Hepatocyte (in vitro differentiated cells): ENCODE measurements at regions not wholly inside any gene's neighbourhood (a gene's known extent, or its start where the extent isn't known, plus 50 kb on each side); places are given as distances from the start of the nearest gene placed in this dataset.

Experiments
- DNase-seq: peaks from one replicate; pipeline ENCODE4 v3.0.0-alpha.2; 2016; ENCODE audit warnings: low spot score
- H2AFZ ChIP-seq: fragments of 200-600 bp; sonication (generic); 2 replicates; pipeline ENCODE4 v1.6.0; 2016; ENCODE audit warnings: antibody characterized with exemption, mild to moderate bottlenecking
- H3K27ac ChIP-seq: fragments of 200-600 bp; sonication (generic); 2 replicates; pipeline ENCODE4 v1.5.1; 2016; ENCODE audit warnings: mild to moderate bottlenecking
- H3K27me3 ChIP-seq: fragments of 200-600 bp; sonication (generic); 2 replicates; pipeline ENCODE4 v1.6.1; 2016
- H3K36me3 ChIP-seq: fragments of 200-600 bp; sonication (generic); replicated peaks from 2 replicates; pipeline ENCODE4 v1.5.1; 2016; ENCODE audit warnings: low read depth; ENCODE audit not compliant: insufficient read depth
- H3K4me1 ChIP-seq: fragments of 200-600 bp; sonication (generic); 2 replicates; pipeline ENCODE4 v1.5.1; 2016; ENCODE audit warnings: mild to moderate bottlenecking, moderate library complexity; ENCODE audit not compliant: insufficient read depth
- H3K4me2 ChIP-seq: fragments of 200-600 bp; sonication (generic); 2 replicates; pipeline ENCODE4 v1.6.0; 2016
- H3K4me3 ChIP-seq: fragments of 200-600 bp; sonication (generic); 2 replicates; pipeline ENCODE4 v1.5.1; 2016; ENCODE audit warnings: mild to moderate bottlenecking
- H3K79me2 ChIP-seq: fragments of 200-600 bp; sonication (generic); 2 replicates; pipeline ENCODE4 v1.6.0; 2017; ENCODE audit warnings: mild to moderate bottlenecking
- H3K9me2 ChIP-seq: fragments of 200-600 bp; sonication (generic); replicated peaks from 2 replicates; pipeline ENCODE4 v1.6.0; 2017; ENCODE audit warnings: mild to moderate bottlenecking; ENCODE audit not compliant: insufficient read depth
- H3K9me3 ChIP-seq: fragments of 200-600 bp; sonication (generic); 2 replicates; pipeline ENCODE4 v1.5.1; 2016; ENCODE audit warnings: low read depth, mild to moderate bottlenecking
- H4K20me1 ChIP-seq: fragments of 200-600 bp; sonication (generic); 2 replicates; pipeline ENCODE4 v1.6.0; 2016; ENCODE audit warnings: mild to moderate bottlenecking; ENCODE audit not compliant: insufficient read depth, poor library complexity, severe bottlenecking
- EZH2 ChIP-seq: fragments of 200-600 bp; sonication (generic); IDR thresholded peaks from 2 replicates; pipeline ENCODE4 v1.6.1; 2016; ENCODE audit warnings: antibody characterized with exemption, mild to moderate bottlenecking, borderline replicate concordance
- EZH2phosphoT487 ChIP-seq: fragments of 200-600 bp; sonication (generic); IDR thresholded peaks from one replicate; pipeline ENCODE4 v1.6.1; 2018; ENCODE audit warnings: antibody characterized with exemption, mild to moderate bottlenecking, low read depth, moderate library complexity; ENCODE audit not compliant: unreplicated experiment, severe bottlenecking
- WGBS: methylation state at CpG from one replicate; pipeline ENCODE4 v1.1.6; 2016; ENCODE audit warnings: low lambda C conversion rate; ENCODE audit errors: missing lambda C conversion rate; 5-methylcytosine and 5-hydroxymethylcytosine counted together
- TF ChIP-seq, protein P1 (sequence below): fragments of 200-600 bp; sonication (generic); IDR thresholded peaks from 2 replicates; pipeline ENCODE4 v1.5.1; 2016; ENCODE audit warnings: antibody characterized with exemption, mild to moderate bottlenecking; ENCODE audit not compliant: poor library complexity

DNA sequence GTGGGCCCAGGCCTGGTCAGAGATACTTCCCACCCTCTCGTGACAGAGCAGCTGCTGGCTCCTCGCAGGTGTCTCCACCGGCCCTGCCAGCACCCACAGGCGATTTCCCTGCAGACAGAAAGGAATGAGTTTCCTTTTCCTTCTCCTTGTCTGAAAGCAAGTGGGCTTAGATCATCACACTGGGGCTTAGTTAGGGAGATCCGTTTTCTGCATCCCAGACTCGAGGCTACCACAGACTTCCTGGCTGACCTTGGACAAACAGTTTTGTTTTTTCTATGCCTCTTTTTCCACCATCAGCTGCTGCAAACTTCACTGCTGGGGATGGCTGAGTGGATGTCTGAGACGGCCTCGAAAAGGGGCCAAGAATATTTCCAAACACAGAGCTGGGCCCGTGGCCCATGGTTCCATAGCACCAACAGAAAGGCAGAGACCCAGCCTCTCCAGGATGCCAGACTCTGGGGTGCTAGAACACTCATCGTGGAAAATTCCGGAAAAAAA, 86.5 kb downstream of the BANF2 start:
- WGBS, result 79% methylated on average over 11 of the region's 11 CpGs

More for the DNA sequence above, 86.5 kb downstream of the BANF2 start:
- Histone ChIP-seq H3K27ac (no peak overlapping the region), H3K9me3 (no peaks in the 10 kb centered on the region), H3K4me3 (no peak overlapping the region), H3K4me2 (no peak overlapping the region), H3K79me2 (no peaks in the 10 kb centered on the region), H4K20me1 (no peaks in the 10 kb centered on the region), H3K9me2 (no peaks in the 10 kb centered on the region), H3K36me3 (no peaks in the 10 kb centered on the region), H3K27me3 (no peaks in the 10 kb centered on the region), H3K4me1 (no peaks in the 10 kb centered on the region), H2AFZ (no peak overlapping the region)
- DNase-seq, result no peak
- TF ChIP-seq EZH2phosphoT487 (no peak), EZH2 (no peak)
- TF ChIP-seq, protein P1, sequence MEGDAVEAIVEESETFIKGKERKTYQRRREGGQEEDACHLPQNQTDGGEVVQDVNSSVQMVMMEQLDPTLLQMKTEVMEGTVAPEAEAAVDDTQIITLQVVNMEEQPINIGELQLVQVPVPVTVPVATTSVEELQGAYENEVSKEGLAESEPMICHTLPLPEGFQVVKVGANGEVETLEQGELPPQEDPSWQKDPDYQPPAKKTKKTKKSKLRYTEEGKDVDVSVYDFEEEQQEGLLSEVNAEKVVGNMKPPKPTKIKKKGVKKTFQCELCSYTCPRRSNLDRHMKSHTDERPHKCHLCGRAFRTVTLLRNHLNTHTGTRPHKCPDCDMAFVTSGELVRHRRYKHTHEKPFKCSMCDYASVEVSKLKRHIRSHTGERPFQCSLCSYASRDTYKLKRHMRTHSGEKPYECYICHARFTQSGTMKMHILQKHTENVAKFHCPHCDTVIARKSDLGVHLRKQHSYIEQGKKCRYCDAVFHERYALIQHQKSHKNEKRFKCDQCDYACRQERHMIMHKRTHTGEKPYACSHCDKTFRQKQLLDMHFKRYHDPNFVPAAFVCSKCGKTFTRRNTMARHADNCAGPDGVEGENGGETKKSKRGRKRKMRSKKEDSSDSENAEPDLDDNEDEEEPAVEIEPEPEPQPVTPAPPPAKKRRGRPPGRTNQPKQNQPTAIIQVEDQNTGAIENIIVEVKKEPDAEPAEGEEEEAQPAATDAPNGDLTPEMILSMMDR, result no peak
